ENCODE measurements at regions not wholly inside any gene's neighbourhood (a gene's known extent, or its start where the extent isn't known, plus 50 kb on each side); places are given as distances from the start of the nearest gene placed in this dataset.

GRCh38 chrX:73932522-73932921 lies 80.0 kb upstream of the XIST start:
- Histone ChIP-seq H3K27me3 (ENCODE audit: control insufficient read depth, low read length) (no peaks in the 10 kb centered on the region), H3K4me1 (ENCODE audit: control insufficient read depth, low read length) (no peaks in the 10 kb centered on the region), H3K4me3 (ENCODE audit: low read length) (no peak overlapping the region), H3K9me3 (ENCODE audit: control insufficient read depth, insufficient read depth, low read length) (no peaks in the 10 kb centered on the region), H3K4me2 (ENCODE audit: low read length) (no peak overlapping the region), H4K20me1 (ENCODE audit: control insufficient read depth, insufficient read depth, low read depth, low read length) (no peaks in the 10 kb centered on the region), H3K36me3 (ENCODE audit: control insufficient read depth, low read length) (no peaks in the 10 kb centered on the region), H3F3A (ENCODE audit: control insufficient read depth, insufficient read depth) (no peaks in the 10 kb centered on the region), H3K27ac (ENCODE audit: low read depth, low read length) (no peak overlapping the region), H3K79me2 (ENCODE audit: control insufficient read depth, low read length) (no peaks in the 10 kb centered on the region), H3K9me2 (replicated peaks; ENCODE audit: control insufficient read depth, low read length) (no peaks in the 10 kb centered on the region)
- TF ChIP-seq EZH2phosphoT487 (IDR thresholded peaks at IDR 0.05; ENCODE audit: borderline replicate concordance, low read length) (no peak), CTCF (IDR thresholded peaks at IDR 0.05; ENCODE audit: low read depth, low read length, poor library complexity, severe bottlenecking) (no peak)

GRCh38 chrX:73930300-73930699 lies 77.8 kb upstream of the XIST start:
- no peaks in the 10 kb centered on the region for H4K20me1 ChIP-seq (ENCODE audit: control insufficient read depth, insufficient read depth, low read depth, low read length)
- no peak overlapping the region for H3K4me3 ChIP-seq (ENCODE audit: low read length)
- no peaks in the 10 kb centered on the region for H3K79me2 ChIP-seq (ENCODE audit: control insufficient read depth, low read length)
- no peaks in the 10 kb centered on the region for H3K27me3 ChIP-seq (ENCODE audit: control insufficient read depth, low read length)
- H3K9me2 ChIP-seq (replicated peaks; ENCODE audit: control insufficient read depth, low read length) = no peaks in the 10 kb centered on the region
- no peaks in the 10 kb centered on the region for H3K9me3 ChIP-seq (ENCODE audit: control insufficient read depth, insufficient read depth, low read length)
- H3K4me1 ChIP-seq (ENCODE audit: control insufficient read depth, low read length) = no peaks in the 10 kb centered on the region
- H3F3A ChIP-seq (ENCODE audit: control insufficient read depth, insufficient read depth) = no peaks in the 10 kb centered on the region
- TF ChIP-seq EZH2phosphoT487 (IDR thresholded peaks at IDR 0.05; ENCODE audit: borderline replicate concordance, low read length) = no peak
- no peak for TF ChIP-seq CTCF (IDR thresholded peaks at IDR 0.05; ENCODE audit: low read depth, low read length, poor library complexity, severe bottlenecking)
- no peak overlapping the region for H3K4me2 ChIP-seq (ENCODE audit: low read length)
- H3K36me3 ChIP-seq (ENCODE audit: control insufficient read depth, low read length) = no peaks in the 10 kb centered on the region
- no peak overlapping the region for H3K27ac ChIP-seq (ENCODE audit: low read depth, low read length)

DNA sequence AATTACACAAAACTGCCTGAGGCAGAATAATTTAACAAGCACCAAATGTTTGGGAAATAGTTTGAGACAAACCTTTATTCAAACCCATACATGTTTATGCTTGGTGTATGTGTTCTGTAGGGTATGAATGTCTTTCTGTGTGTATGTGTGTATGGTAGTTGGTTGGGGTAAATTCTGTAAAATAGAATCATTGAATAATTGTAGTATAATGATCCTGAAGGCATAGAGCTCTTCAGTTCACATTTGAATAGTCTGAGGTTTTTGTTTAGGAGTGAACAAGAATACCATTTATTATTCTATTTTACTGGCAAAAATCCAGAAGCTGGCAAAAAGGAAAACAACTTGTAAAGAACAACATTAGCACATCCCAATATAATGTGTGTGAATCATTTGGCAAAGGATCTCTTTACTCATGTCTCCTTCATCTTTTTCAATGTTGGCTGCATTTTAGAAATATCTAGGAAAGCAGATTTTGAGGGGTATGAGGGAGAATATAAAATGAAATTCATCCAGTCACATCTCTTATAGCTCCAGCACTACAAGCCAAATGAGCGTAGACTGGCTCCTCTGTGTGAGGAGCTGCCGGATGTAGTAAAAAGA lies 70.4 kb upstream of the XIST start:
- Histone ChIP-seq H3K4me2 (ENCODE audit: low read length) (no peak overlapping the region), H3K79me2 (ENCODE audit: control insufficient read depth, low read length) (no peaks in the 10 kb centered on the region), H3K27ac (ENCODE audit: low read depth, low read length) (no peak overlapping the region), H4K20me1 (ENCODE audit: control insufficient read depth, insufficient read depth, low read depth, low read length) (no peaks in the 10 kb centered on the region), H3K4me1 (ENCODE audit: control insufficient read depth, low read length) (no peaks in the 10 kb centered on the region), H3K36me3 (ENCODE audit: control insufficient read depth, low read length) (no peaks in the 10 kb centered on the region), H3K4me3 (ENCODE audit: low read length) (no peak overlapping the region), H3K27me3 (ENCODE audit: control insufficient read depth, low read length) (no peaks in the 10 kb centered on the region), H3K9me3 (ENCODE audit: control insufficient read depth, insufficient read depth, low read length) (no peaks in the 10 kb centered on the region), H3F3A (ENCODE audit: control insufficient read depth, insufficient read depth) (no peaks in the 10 kb centered on the region), H3K9me2 (replicated peaks; ENCODE audit: control insufficient read depth, low read length) (no peaks in the 10 kb centered on the region)
- TF ChIP-seq CTCF (IDR thresholded peaks at IDR 0.05; ENCODE audit: low read depth, low read length, poor library complexity, severe bottlenecking) (no peak), EZH2phosphoT487 (IDR thresholded peaks at IDR 0.05; ENCODE audit: borderline replicate concordance, low read length) (no peak)

Measured in DOHH2 (cell line).